KMS-11 (cell line): ENCODE measurements at regions not wholly inside any gene's neighbourhood (a gene's known extent, or its start where the extent isn't known, plus 50 kb on each side); places are given as distances from the start of the nearest gene placed in this dataset.

Experiments used
- H2AFZ ChIP-seq: fragments of 200-600 bp; sonication (generic); 2 replicates; pipeline ENCODE4 v1.6.1; 2016; ENCODE audit warnings: antibody characterized with exemption, mixed run types, low read depth
- H3K27ac ChIP-seq: fragments of 200-600 bp; sonication (generic); 2 replicates; pipeline ENCODE4 v1.6.1; 2016; ENCODE audit warnings: mild to moderate bottlenecking, mixed run types
- H3K27me3 ChIP-seq: fragments of 200-600 bp; sonication (generic); 2 replicates; pipeline ENCODE4 v1.6.1; 2017; ENCODE audit warnings: mild to moderate bottlenecking, low read depth, mixed run types, moderate library complexity; ENCODE audit not compliant: insufficient read depth
- H3K36me3 ChIP-seq: fragments of 200-600 bp; sonication (generic); 2 replicates; pipeline ENCODE4 v1.6.1; 2017; ENCODE audit warnings: mild to moderate bottlenecking, mixed run types; ENCODE audit not compliant: insufficient read depth
- H3K4me1 ChIP-seq: fragments of 200-600 bp; sonication (generic); 2 replicates; pipeline ENCODE4 v1.6.1; 2016; ENCODE audit warnings: mild to moderate bottlenecking, low read depth, mixed run types; ENCODE audit not compliant: poor library complexity, severe bottlenecking
- H3K4me2 ChIP-seq: fragments of 200-600 bp; sonication (generic); 2 replicates; pipeline ENCODE4 v1.7.0; 2016; ENCODE audit warnings: mild to moderate bottlenecking, mixed run types
- H3K4me3 ChIP-seq: fragments of 200-600 bp; sonication (generic); IDR thresholded peaks from 2 replicates; pipeline ENCODE4 v1.6.1; 2017; ENCODE audit warnings: low read depth, low read length, mixed read lengths; ENCODE audit not compliant: insufficient read depth
- H3K79me2 ChIP-seq: fragments of 200-600 bp; sonication (generic); 2 replicates; pipeline ENCODE4 v1.6.1; 2016; ENCODE audit warnings: low read depth, mixed run types; ENCODE audit not compliant: insufficient read depth
- H3K9ac ChIP-seq: fragments of 200-600 bp; sonication (generic); 2 replicates; pipeline ENCODE4 v1.6.1; 2016; ENCODE audit warnings: mild to moderate bottlenecking, mixed run types
- H4K20me1 ChIP-seq: fragments of 200-600 bp; sonication (generic); 2 replicates; pipeline ENCODE4 v1.6.1; 2016; ENCODE audit warnings: mild to moderate bottlenecking, mixed run types; ENCODE audit not compliant: insufficient read depth
- CTCF ChIP-seq: fragments of 200-600 bp; sonication (generic); conservative IDR thresholded peaks from 2 replicates; pipeline ENCODE4 v1.6.1; 2017; ENCODE audit warnings: low read depth, mild to moderate bottlenecking, antibody characterized with exemption, low read length, moderate library complexity, mixed read lengths

- no peak overlapping the region for H3K4me3 ChIP-seq
- H3K4me2 ChIP-seq = no peak overlapping the region
- H2AFZ ChIP-seq = no peak overlapping the region
Measured at GRCh38 chr1:191929383-191929782, 228.9 kb upstream of the RGS18 start.

GRCh38 chr1:191943684-191944083 lies 214.6 kb upstream of the RGS18 start:
- no peak overlapping the region for H3K9ac ChIP-seq
- H3K4me1 ChIP-seq = no peaks in the 10 kb centered on the region
- H2AFZ ChIP-seq = no peak overlapping the region
- no peaks in the 10 kb centered on the region for H3K79me2 ChIP-seq
- H3K27ac ChIP-seq = no peak overlapping the region
- no peak for TF ChIP-seq CTCF
- H3K4me2 ChIP-seq = no peak overlapping the region
- no peaks in the 10 kb centered on the region for H4K20me1 ChIP-seq
- no peaks in the 10 kb centered on the region for H3K27me3 ChIP-seq
- H3K36me3 ChIP-seq = no peaks in the 10 kb centered on the region
- no peak overlapping the region for H3K4me3 ChIP-seq

More at GRCh38 chr1:191929383-191929782, 228.9 kb upstream of the RGS18 start:
- no peaks in the 10 kb centered on the region for H4K20me1 ChIP-seq
- H3K27me3 ChIP-seq = no peaks in the 10 kb centered on the region
- no peaks in the 10 kb centered on the region for H3K4me1 ChIP-seq
- no peak overlapping the region for H3K27ac ChIP-seq
- H3K79me2 ChIP-seq = no peaks in the 10 kb centered on the region
- H3K36me3 ChIP-seq = no peaks in the 10 kb centered on the region
- no peak overlapping the region for H3K9ac ChIP-seq
- TF ChIP-seq CTCF = no peak

- H3K4me2 ChIP-seq = no peak overlapping the region
- no peak for TF ChIP-seq CTCF
Measured at GRCh38 chr1:191953526-191953925, 204.7 kb upstream of the RGS18 start.

GRCh38 chr1:191959856-191960255 lies 198.4 kb upstream of the RGS18 start:
- H3K79me2 ChIP-seq = no peaks in the 10 kb centered on the region
- H3K36me3 ChIP-seq = no peaks in the 10 kb centered on the region
- H3K4me3 ChIP-seq = no peak overlapping the region
- no peaks in the 10 kb centered on the region for H3K4me1 ChIP-seq
- H3K27me3 ChIP-seq = no peaks in the 10 kb centered on the region
- no peak for TF ChIP-seq CTCF
- H3K4me2 ChIP-seq = no peak overlapping the region
- no peak overlapping the region for H2AFZ ChIP-seq
- H3K27ac ChIP-seq = no peak overlapping the region
- no peak overlapping the region for H3K9ac ChIP-seq
- no peaks in the 10 kb centered on the region for H4K20me1 ChIP-seq

More at GRCh38 chr1:191953526-191953925, 204.7 kb upstream of the RGS18 start:
- Histone ChIP-seq H3K9ac (no peak overlapping the region), H2AFZ (no peak overlapping the region), H3K4me3 (no peak overlapping the region), H4K20me1 (no peaks in the 10 kb centered on the region), H3K27me3 (no peaks in the 10 kb centered on the region), H3K79me2 (no peaks in the 10 kb centered on the region), H3K27ac (no peak overlapping the region), H3K36me3 (no peaks in the 10 kb centered on the region), H3K4me1 (no peaks in the 10 kb centered on the region)
